Fibroblast of pulmonary artery (primary cell): ENCODE measurements at regions not wholly inside any gene's neighbourhood (a gene's known extent, or its start where the extent isn't known, plus 50 kb on each side); places are given as distances from the start of the nearest gene placed in this dataset.

Experiments
- DNase-seq: peaks from one replicate; pipeline ENCODE4 v3.0.0-alpha.2; 2010; ENCODE audit warnings: low read depth
- H3K4me3 ChIP-seq: replicated peaks from 2 replicates; pipeline ENCODE4 v1.5.1; 2011; ENCODE audit warnings: low read depth, mild to moderate bottlenecking, control low read depth, low read length, moderate library complexity
- TF ChIP-seq, protein P1 (sequence below): IDR thresholded peaks from 2 replicates; pipeline ENCODE4 v1.5.1; 2011; ENCODE audit warnings: mild to moderate bottlenecking, control low read depth, low read length, inconsistent platforms; ENCODE audit errors: missing control alignments

DNA sequence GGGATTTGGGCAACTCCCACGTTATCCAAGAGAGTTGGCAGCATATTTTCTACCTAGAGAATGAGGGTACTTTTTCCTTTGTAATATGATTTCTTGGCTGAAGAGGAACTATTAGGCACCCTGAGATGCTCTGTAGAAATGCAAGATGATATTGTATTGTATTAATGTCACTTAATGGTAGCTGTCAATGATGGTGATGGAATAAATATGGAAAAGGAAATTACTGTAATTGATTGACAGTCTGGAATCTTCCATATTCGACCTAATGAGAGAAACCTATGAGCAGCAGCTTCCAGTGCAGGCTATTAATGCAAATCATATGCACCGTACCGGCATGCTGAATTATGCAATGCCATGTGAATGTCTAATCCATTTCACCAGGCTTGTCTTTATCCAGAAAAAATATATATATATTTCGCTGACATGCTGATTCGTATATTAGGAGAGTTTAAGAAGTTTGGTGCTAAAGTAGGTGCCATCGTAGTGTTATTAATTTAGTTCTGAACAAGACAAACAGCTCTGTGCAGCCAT lies 494.2 kb upstream of the JARID2 start:
- TF ChIP-seq, protein P1, sequence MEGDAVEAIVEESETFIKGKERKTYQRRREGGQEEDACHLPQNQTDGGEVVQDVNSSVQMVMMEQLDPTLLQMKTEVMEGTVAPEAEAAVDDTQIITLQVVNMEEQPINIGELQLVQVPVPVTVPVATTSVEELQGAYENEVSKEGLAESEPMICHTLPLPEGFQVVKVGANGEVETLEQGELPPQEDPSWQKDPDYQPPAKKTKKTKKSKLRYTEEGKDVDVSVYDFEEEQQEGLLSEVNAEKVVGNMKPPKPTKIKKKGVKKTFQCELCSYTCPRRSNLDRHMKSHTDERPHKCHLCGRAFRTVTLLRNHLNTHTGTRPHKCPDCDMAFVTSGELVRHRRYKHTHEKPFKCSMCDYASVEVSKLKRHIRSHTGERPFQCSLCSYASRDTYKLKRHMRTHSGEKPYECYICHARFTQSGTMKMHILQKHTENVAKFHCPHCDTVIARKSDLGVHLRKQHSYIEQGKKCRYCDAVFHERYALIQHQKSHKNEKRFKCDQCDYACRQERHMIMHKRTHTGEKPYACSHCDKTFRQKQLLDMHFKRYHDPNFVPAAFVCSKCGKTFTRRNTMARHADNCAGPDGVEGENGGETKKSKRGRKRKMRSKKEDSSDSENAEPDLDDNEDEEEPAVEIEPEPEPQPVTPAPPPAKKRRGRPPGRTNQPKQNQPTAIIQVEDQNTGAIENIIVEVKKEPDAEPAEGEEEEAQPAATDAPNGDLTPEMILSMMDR, result no peak
- H3K4me3 ChIP-seq, result no peak overlapping the region
- no peak for DNase-seq

DNA sequence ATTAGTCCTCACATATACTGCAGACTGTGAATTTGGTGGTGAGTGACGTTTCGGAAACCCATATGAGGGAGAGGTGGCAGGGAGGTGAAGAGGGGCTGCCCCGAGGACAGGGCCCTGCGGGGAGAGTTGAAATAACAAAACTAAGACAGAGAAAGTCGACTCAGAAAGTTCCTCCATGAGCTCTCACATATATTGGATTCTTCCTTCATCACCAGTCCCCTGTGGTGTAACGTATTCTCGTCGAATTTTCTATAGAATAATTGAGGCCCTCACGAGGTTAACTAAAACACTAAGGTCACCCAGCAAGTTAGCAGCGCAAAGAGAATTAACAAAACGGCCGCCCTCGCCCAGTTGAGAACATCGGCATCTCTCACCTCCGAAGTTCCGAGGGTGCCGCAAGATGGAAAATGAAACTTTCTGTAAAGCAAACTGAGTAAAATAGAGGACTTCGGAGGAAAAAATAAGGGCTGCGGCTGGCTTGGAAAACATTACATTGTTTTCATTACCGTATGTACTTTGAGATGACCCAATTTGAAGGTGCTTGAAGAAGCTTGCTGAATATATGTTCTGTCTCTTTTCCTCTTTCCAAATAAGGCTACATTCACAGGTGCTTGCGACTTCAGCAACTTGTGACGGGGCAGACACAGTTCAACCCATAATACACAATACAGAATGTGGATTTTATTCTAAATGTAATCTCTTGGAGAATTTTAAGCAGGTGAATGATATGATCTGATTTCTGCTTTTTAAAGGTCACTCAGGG lies 490.9 kb upstream of the JARID2 start:
- no peak overlapping the region for H3K4me3 ChIP-seq
- no peak for DNase-seq

DNA sequence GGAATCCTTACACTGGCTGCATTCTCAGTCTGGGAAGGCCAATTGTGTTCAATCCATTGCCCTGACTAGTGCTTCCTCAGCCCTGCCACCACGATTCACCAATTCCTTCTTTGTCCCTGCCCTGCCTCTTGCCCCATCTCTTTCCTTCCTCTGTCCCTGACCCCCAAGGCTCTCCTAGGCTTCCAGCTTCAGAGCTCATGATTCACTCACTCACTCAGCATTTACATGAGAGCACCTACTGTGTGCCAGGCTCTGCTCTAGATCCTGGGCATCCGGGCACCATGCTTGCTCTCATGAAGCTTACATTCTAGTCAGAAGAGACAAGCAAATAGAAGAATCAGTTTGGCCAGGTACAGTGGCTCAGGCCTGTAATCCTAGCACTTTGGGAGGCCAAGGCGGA lies 489.5 kb upstream of the JARID2 start:
- no peak overlapping the region for H3K4me3 ChIP-seq
- no peak for DNase-seq
- TF ChIP-seq, protein P1, result no peak

More for the DNA sequence above, 490.9 kb upstream of the JARID2 start:
- TF ChIP-seq, protein P1, result no peak

DNA sequence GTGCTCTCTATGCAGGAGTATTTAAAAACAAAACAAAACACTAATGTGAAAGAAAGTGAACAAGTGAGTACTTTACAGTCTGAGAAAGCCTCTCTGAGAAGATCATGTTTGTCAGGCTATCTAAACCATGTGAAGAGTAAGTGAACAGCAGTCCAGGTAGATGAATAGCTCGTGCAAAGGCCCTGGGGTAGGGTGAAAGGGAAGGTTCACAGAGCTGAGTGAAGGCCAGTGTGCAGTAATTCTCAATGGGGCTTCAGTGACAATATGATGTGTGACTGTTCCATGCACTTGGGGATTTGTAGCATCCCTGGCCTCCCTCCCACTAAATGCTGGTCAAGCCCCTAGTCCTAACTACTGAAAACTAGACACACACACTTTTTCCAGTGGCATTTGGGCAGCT lies 488.9 kb upstream of the JARID2 start:
- H3K4me3 ChIP-seq, result no peak overlapping the region
- no peak for DNase-seq
- TF ChIP-seq, protein P1, result no peak

DNA sequence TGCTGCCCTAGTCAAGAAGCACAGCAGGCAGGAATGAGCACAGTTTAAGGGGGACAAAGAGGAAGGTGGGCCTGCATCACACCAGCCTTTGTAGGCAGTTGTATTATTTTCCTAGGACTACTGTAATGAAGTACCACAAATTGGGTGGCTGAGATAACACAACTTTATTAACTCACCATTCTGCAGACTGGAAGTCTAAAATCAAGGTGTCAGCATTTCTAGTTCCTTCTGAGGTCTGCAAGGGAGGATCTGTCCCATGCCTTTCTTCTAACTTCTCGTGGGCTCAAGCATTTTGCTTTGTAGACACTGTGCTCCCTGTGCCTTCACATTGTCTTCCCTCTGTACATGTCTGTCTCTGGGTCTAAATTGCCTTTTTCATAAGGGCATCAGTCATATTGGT lies 488.5 kb upstream of the JARID2 start:
- no peak overlapping the region for H3K4me3 ChIP-seq
- no peak for DNase-seq

DNA sequence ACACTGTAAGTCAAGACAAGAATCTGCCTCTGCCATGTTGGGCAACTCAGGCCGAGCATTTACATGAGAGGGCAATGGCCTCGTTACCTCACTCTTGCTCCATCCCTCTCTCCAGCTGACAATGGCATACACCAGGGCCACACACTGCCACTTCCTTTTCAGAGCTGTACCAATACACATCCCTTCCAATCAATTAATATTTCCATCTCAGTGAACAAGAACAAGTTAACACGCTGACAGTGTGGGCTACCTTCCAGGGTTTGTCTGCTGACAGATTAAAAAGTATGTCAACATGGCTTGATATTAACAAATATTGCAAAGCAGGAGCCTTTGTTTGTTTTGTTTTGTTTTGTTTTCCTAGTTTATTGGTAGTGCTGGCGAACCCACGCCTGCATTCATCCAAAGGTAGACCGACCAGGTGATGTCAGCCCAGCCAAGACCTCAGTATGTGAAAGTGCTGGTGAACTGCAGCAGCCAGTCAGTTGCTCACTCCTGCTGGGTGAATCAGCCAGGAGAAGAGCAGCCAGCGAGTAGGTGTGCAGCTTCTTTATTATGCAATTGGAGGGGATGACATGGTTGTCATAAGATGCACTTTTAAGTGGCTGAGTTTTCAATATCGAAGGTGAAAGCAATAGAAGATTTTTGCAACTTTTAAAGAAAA lies 487.3 kb upstream of the JARID2 start:
- TF ChIP-seq, protein P1, result no peak
- no peak overlapping the region for H3K4me3 ChIP-seq

More for the DNA sequence above, 488.5 kb upstream of the JARID2 start:
- TF ChIP-seq, protein P1, result no peak

More for the DNA sequence above, 487.3 kb upstream of the JARID2 start:
- DNase-seq, result no peak
